Neural progenitor cell (in vitro differentiated cells): ENCODE measurements at regions not wholly inside any gene's neighbourhood (a gene's known extent, or its start where the extent isn't known, plus 50 kb on each side); places are given as distances from the start of the nearest gene placed in this dataset.

ENCODE experiments used
- CTCF ChIP-seq: fragments of 200-600 bp; sonication (generic); IDR thresholded peaks from 2 replicates; pipeline ENCODE4 v1.5.1; 2017; ENCODE audit warnings: antibody characterized with exemption, mild to moderate bottlenecking
- EZH2 ChIP-seq: fragments of 200-600 bp; sonication (generic); IDR thresholded peaks from 2 replicates; pipeline ENCODE4 v1.6.1; 2017; ENCODE audit warnings: antibody characterized with exemption, mild to moderate bottlenecking, moderate library complexity
- EZH2phosphoT487 ChIP-seq: fragments of 200-600 bp; sonication (generic); IDR thresholded peaks from 2 replicates; pipeline ENCODE4 v1.6.1; 2017; ENCODE audit warnings: antibody characterized with exemption

- TF ChIP-seq CTCF (no peak), EZH2 (no peak), EZH2phosphoT487 (no peak)
These were observed 317.6 kb upstream of the CNKSR2 start for GRCh38 chrX:21056622-21057021.
